OCI-M2 (cell line): ENCODE measurements at regions not wholly inside any gene's neighbourhood (a gene's known extent, or its start where the extent isn't known, plus 50 kb on each side); places are given as distances from the start of the nearest gene placed in this dataset.
"Not testable (repeated sequence)": the region's sequence is repeated elsewhere in the genome, so short reads cannot be mapped to it uniquely, and the experiment has no call there.

Source experiments
- DNase-seq: peaks from one replicate; lab custom pipeline; 2025; ENCODE audit not compliant: unreplicated experiment; lab: John Stamatoyannopoulos, UW

GRCh38 chr10:22158426-22158825, 59.4 kb downstream of the EBLN1 start:
- no peak for DNase-seq

- no peak for DNase-seq
Observed at GRCh38 chr10:22156750-22157149, 61.1 kb downstream of the EBLN1 start.

GRCh38 chr10:22152403-22152802, 65.4 kb downstream of the EBLN1 start:
- DNase-seq = no peak

- no peak for DNase-seq
Observed at GRCh38 chr10:22150842-22151241, 67.0 kb downstream of the EBLN1 start.

- no peak for DNase-seq
Observed at GRCh38 chr10:22148961-22149360, 68.9 kb downstream of the EBLN1 start.

GRCh38 chr10:22145873-22146272, 71.9 kb downstream of the EBLN1 start:
- not testable (repeated sequence) for DNase-seq

- no peak for DNase-seq
Observed at GRCh38 chr10:22137542-22137941, 80.3 kb downstream of the EBLN1 start.

- no peak for DNase-seq
Observed at GRCh38 chr10:22135591-22135990, 82.2 kb downstream of the EBLN1 start.

- DNase-seq = peak; percentile 67
Observed at GRCh38 chr10:22133749-22134624, 83.8 kb downstream of the EBLN1 start.

- DNase-seq = not testable (repeated sequence)
Observed at GRCh38 chr10:22130824-22131223, 87.0 kb downstream of the EBLN1 start.

- DNase-seq = not testable (repeated sequence)
Observed at GRCh38 chr10:22129612-22130011, 88.2 kb downstream of the EBLN1 start.

GRCh38 chr10:22121181-22121580, 96.6 kb downstream of the EBLN1 start:
- not testable (repeated sequence) for DNase-seq

GRCh38 chr10:22120072-22120471, 97.7 kb downstream of the EBLN1 start:
- not testable (repeated sequence) for DNase-seq

GRCh38 chr10:22119575-22119974, 98.2 kb downstream of the EBLN1 start:
- not testable (repeated sequence) for DNase-seq

GRCh38 chr10:22111705-22112104, 106.1 kb downstream of the EBLN1 start:
- no peak for DNase-seq

GRCh38 chr10:22111260-22111659, 106.6 kb downstream of the EBLN1 start:
- no peak for DNase-seq

- DNase-seq = no peak
Observed at GRCh38 chr10:22110761-22111160, 107.1 kb downstream of the EBLN1 start.

- DNase-seq = no peak
Observed at GRCh38 chr10:22105270-22105669, 101.7 kb upstream of the DNAJC1 start.

- DNase-seq = no peak
Observed at GRCh38 chr10:22103701-22104470, 100.4 kb upstream of the DNAJC1 start.

GRCh38 chr10:22097696-22098095, 94.2 kb upstream of the DNAJC1 start:
- DNase-seq = no peak

- DNase-seq = not testable (repeated sequence)
Observed at GRCh38 chr10:22091260-22091659, 87.7 kb upstream of the DNAJC1 start.

- no peak for DNase-seq
Observed at GRCh38 chr10:22087402-22087738, 83.8 kb upstream of the DNAJC1 start.
